DND-41 (cell line): ENCODE measurements at regions not wholly inside any gene's neighbourhood (a gene's known extent, or its start where the extent isn't known, plus 50 kb on each side); places are given as distances from the start of the nearest gene placed in this dataset.
"Not testable (repeated sequence)": the region's sequence is repeated elsewhere in the genome, so short reads cannot be mapped to it uniquely, and the experiment has no call there.

Experiments used
- CTCF ChIP-seq: IDR thresholded peaks from 2 replicates; pipeline ENCODE4 v1.5.1; 2012; ENCODE audit warnings: borderline replicate concordance, low read length, moderate library complexity, mild to moderate bottlenecking; ENCODE audit not compliant: poor library complexity, severe bottlenecking; ENCODE audit errors: extremely low read depth
- EZH2 ChIP-seq: IDR thresholded peaks from 3 replicates; pipeline ENCODE4 v1.6.1; 2012; ENCODE audit warnings: borderline replicate concordance, low read depth, mild to moderate bottlenecking, moderate library complexity, low read length, inconsistent platforms; ENCODE audit not compliant: severe bottlenecking

DNA sequence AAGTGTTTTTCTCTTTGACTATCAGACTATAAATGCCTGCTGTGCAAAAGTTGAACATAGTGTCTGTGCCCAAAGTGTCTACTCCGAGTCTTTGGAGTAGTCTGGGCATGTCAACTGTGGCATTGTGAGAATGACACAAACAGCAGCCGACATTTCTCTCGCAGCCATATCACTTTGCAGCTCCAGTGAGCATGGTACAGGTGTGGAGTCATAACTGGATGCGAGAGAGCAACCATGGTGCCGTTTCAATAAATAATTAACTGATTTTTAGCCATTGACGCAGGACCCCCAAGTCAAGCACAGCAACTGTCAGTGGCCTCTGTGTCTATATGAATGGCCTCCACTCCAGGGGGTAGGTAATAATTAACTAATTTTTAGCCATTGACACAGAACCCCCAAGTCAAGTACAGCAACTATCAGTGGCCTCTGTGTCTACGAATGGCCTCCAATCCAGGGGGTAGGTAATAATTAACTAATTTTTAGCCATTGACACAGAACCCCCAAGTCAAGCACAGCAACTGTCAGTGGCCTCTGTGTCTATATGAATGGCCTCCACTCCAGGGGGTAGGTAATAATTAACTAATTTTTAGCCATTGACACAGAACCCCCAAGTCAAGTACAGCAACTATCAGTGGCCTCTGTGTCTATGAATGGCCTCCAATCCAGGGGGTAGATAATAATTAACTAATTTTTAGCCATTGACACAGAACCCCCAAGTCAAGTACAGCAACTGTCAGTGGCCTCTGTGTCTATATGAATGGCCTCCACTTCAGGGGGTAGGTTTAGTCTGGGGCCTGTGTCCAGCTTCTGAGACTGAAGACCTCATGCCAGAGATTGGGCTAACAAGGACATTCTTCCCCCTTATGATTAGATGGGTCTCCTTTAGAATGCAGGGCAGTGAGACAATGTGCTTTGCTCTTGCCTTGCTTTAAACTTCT, 409.0 kb downstream of the TNS3 start:
- not testable (repeated sequence) for TF ChIP-seq CTCF, EZH2
